NCI-H2081 treated with DMSO at 0.1 percent for 48 hours (cell line): ENCODE measurements at regions not wholly inside any gene's neighbourhood (a gene's known extent, or its start where the extent isn't known, plus 50 kb on each side); places are given as distances from the start of the nearest gene placed in this dataset.
"Not testable (repeated sequence)": the region's sequence is repeated elsewhere in the genome, so short reads cannot be mapped to it uniquely, and the experiment has no call there.

Experiments
- DNase-seq: peaks from one replicate; lab custom pipeline; 2025; lab: John Stamatoyannopoulos, UW

DNA sequence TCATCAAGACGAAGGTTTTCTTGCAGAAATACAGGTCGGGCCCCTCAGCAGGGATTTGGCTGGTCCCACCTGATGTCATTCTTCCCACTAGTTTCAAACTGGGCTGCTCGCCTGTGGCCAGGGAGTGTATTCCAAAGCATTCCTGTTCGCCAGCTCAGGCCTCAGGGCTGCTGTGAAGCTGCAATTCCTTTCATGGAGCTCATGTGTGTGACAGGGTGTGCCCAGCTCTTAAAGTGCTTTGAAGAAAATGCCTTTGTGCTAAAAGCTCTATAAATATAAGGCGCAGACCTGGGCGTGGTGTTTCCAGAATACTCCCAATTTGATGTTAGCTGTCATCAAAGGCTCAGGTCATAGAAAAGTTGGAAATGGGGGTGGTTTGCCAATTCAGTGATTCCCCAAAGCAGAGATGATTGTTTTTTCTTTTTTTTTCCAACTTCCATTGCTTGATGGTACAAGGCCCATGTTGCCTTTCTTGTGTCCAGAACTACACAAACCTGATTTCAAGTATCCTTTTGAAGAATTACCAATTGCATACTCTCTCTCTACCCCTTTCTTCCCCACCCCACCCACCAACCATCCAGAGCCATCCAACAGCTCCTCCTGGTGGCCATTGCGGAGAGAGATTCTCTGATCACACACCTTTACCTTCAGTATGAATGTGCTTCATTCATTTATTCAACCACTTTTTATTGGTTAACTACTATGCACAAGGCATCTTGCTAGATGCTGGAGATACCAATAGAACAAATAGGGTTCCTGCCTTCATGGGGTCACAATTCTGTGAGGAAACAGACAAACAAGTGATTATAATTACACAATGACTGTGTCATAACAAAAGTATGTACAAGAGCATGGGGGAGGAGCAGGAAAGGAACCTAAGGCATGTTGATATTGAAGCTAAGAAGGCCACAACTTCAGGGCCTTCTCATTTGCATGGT lies 297.3 kb upstream of the LYZL1 start:
- DNase-seq: no peak

DNA sequence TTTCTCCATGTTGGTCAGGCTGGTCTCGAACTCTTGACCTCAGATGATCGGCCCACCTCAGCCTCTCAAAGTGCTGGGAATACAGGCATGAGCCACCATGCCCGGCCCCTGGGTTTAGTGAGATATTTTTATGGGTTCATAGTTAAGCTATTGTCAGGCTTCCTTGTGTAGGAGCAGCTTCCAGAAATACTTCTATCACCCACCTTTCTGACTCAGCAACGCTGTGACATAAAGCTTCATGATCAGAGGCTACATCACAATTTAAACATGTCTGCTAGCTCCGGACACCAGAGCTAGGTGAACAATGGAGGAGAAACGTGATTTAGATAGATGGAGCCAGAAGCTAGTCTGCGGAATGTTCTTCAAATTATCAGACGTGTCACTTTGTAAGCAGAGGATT lies 295.8 kb upstream of the LYZL1 start:
- DNase-seq: no peak

DNA sequence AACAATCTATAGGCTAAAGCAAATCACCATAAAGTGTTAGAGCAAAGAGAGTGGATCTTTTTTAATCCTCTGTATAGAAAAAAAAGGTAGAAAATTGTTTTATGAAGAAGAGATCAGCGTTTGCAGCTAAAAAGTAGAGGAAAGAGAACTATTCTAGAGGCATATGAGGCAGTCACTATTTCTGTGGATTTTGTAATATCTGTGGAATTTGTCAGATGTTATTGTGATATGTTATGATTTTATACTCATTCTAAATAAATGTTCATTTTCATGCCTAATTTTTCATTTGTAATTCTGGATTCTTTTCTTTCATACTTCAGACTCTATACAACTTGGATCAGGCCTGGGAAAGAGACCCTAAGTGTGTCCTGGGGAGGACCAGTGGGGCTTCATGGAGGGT lies 295.0 kb upstream of the LYZL1 start:
- no peak for DNase-seq

DNA sequence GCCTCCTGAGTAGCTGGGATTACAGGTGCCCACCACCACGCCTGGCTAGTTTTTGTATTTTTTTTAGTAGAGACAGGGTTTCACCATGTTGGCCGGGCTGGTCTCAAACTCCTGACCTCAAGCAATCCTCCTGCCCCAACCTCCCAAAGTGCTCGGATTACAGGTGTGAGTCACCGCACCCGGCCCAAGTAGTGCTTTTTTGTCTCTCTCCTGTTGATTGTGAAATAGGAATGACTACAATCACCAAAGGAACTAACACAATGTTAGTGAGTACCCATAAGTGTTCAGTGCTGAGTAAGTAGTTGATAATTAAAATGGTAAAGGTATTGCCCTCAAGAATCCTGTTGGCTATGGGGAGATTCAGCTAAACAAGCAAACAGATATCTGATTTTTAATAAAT lies 294.1 kb upstream of the LYZL1 start:
- DNase-seq: not testable (repeated sequence)

DNA sequence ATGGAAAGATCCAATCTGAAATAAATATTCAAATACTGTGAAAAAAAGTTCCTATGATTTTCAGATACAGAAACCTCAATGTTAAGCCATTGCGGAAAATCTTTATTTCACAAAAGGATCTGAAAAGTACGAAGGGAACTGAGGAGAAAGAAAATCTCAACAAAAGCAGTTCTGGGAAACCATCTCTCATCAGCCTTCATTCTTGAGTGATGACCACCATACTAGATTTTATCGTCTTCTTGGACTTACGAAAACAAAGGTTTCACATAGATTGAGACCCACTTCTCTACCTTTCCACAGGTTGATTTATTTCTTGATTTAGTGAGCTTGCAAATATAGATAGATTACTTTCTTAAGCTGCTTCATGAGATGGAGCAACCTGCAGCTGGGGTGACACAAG lies 293.4 kb upstream of the LYZL1 start:
- no peak for DNase-seq

DNA sequence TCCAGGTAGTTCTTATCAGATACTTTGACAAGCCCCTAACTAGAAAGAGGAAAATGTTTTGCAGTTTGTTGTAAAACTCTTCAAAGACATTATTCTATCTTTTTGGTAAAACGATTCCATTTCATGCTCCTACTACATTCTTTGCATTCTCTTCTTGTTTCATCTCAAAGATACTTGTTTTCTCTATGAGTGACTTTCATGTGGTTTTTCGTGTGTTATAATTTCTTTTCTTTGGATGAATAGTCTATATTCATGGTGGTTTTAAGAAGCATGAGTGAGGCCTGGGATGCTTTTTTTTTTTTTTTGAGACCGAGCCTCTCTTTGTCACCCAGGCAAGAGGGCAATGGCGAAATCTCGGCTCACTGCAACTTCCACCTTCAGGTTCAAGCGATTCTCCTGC lies 292.5 kb upstream of the LYZL1 start:
- no peak for DNase-seq

DNA sequence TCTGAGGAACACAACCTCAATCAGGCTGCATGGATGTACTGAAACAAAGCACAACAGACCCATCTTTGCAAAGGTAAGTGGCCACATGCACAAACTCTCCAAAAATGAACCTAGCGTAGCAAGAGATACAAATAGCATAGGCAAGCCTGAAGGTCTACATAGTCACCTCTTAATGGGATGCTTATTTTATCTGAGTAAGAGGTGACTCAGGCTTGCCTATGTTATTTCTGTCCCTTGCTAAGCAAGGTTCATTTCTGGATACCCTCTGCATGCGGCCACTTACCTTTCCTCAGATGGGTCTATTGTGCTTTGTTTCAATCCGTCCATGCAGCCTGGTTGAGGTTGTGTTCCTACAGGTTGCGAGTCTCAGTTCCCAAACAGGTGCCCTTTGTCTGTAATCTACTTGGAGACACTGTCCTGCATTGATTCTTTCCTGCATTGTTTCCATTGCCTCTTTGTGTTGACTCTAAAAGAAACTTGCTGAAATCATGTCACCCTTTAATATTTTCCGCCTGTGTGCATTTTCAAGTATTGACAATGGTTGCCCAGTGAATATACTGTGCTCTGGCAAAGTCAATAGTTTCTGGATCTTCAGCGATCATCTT lies 291.8 kb upstream of the LYZL1 start:
- DNase-seq: no peak

DNA sequence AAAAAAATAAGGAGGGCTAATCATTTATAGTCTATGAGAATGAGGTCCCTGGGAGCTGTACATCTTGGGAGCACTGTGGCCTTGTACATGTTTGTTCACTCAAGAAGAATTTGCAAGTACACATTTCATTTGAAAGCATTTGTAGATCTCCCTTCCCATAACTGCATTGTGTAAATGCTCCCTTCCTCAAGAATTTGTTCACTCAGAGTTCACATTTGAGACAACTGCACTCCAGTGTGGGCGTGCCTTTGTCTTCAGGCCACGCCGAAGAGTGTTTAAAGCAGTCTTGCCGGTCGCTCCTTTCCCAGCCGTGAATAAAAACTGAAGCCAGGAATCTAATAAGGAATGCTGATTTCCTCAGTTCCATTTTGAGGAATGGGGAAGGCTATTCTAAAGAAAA lies 291.1 kb upstream of the LYZL1 start:
- no peak for DNase-seq

DNA sequence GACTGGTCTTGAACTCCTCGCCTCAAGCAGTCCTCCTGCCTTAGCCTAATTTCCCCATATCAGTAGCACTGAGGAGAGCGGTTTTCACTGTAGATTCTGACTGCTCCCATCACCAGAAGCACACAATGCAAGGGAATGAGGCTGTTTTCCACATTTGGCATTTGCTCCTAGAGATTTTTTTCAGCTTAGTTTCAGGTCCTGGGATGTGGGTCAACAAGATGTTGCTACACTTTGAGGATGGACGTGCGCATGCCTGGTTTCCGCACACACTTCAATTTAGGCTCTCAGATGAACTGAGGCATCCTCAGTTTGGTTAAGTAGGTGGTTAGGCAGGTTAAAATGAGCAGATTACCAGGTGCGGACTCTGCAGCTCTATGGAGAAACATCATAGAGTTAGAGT lies 287.1 kb upstream of the LYZL1 start:
- no peak for DNase-seq

DNA sequence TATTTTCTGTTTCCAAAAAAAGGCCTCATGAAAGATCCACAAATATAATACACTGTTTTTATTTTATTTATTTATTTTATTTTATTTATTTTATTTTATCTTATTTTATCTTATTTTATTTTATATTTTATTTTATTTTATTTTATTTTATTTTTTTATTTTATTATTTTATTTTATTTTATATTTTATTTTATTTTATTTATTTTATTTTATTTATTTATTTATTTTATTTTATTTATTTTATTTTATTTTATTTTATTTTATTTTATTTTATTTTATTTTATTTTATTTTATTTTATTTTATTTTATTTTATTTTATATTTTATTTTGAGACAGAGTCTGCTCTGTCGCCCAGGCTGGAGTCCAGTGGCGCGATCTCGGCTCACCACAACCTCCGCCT lies 285.9 kb upstream of the LYZL1 start:
- DNase-seq: not testable (repeated sequence)

DNA sequence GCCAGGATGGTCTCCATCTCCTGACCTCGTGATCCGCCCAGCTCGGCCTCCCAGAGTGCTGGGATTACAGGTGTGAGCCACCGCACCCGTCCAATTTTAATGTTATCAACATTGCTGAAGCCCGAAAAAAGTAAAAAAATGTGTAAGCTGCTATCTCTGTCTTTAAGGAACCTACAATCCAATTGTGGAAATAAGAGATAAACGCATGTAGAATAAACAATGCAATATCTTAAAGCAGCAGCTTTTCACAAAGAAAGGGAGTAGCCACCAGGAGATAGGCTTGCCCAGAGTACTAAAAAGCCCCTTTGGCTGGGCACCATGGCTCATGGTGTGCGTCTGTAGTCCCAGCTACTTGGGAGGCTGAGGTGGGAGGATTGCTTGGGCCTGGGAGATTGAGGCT lies 282.9 kb upstream of the LYZL1 start:
- DNase-seq: no peak

DNA sequence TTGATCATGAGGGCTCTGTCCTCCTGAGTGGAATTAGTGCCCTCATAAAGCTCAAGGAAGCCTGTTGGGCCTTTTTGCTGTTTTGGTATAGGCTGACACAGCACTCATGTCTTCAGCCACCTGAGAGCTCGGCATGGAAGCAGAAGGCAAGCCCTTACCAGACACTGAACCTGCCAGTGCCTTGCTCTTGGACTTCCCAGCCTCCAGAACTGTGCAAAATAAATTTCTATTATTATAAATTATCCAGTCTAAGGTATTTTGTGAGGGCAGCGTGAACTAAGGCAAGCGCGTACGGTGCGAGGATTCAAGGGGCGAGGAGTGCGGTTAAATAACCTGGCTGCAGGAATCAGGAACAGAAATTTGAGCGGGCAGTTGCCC lies 281.5 kb upstream of the LYZL1 start:
- no peak for DNase-seq

DNA sequence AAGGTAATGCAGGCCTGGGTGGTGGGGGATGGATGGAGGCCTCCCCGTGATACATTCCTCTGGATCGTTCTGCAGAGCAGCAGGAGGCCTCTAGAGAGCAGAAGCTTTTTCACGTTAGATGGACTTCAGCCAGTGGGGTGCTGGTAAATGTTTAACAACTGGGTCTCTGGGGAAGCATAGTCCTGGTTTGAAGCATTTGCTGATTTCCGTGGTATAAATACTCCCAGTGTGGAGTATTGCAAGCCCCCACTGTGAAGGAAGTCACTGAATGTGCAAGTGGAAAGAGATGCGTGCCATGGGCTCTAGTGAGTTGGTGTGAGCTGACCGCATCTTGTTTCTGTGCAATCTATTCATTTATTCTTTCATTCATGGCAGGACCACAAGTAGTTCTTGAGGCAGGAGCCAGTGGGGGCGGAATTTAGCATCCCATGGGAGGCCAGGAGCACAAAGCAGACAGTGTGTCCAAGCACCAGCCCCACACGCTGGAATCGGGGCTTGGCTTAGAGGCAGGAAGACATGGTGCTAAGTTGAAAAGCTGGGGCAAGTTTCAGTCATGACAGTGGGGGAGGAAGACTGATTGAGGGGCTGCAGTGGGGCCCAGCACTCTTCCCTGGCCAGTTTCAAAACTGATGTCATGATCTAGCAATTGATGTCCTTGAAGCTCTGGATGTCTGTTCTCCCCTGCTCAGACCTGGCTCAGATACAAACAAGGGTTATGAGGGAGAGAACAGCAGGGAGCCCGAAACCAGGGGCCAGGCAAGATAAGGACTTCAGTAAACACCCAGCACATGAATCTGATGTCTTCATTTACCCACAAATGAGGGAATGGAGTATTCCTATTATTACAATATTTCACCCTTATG lies 280.9 kb upstream of the LYZL1 start:
- DNase-seq: no peak

DNA sequence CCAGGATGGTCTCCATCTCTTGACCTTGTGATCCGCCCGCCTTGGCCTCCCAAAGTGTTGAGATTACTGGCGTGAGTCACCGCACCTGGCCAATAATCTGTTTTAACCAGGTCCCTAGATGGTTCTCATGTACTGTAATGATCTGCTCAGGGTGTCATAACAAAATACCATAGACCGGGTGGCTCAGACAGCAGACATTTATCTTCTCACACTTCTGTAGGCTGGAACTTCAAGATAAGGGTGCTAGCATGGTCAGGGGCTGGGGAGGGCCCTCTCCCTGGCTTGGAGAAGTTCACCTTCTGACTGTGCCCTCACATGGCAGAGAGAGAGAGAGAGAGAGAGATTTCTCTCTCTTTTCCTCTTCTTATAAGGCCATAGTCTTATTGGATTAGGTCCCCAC lies 279.4 kb upstream of the LYZL1 start:
- no peak for DNase-seq

DNA sequence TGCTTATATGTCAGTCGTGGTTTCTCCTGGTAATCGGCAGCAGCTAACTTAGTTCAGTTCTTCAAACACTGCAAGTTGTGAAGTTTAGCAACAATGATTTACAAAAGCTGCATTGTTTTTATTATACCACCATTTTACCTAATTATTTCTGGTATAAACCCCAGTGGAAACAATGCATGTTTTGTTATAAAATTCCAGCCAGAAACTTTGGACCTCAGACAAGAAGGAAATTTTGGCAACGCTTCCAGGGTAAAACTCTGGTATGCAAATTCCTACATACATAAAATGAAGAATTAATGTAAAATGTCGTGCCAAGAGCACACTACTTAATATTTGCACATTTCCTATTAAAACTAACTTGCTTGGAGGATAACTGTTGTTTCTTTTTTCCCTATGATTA lies 277.4 kb upstream of the LYZL1 start:
- DNase-seq: no peak

DNA sequence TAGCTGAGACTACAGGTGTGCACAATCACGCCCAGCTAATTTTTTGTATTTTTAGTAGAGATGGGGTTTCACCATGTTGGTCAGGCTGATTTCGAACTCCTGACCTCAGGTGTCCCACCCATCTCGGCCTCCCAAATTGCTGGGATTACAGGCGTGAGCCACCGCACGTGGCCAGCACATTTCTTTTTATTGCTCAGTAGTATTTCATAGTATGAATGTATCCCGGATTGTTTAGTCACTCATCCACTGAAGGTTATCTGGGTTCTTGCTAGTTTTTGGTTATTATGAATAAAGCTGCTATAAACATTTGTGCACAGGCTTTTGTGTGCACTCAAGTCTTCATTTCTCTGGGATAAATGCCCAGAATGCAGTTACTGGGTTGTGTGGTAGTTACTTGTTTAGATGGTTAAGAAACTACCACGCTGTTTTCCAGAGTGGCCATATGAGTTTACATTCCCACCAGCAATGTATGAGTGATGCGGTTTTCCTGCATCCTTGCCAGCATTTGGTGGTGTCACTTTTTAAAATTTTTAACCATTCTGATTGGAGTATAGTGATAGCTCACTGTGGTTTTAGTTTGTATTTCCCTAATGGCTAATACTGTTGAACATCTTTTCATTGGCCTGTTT lies 275.8 kb upstream of the LYZL1 start:
- DNase-seq: no peak

DNA sequence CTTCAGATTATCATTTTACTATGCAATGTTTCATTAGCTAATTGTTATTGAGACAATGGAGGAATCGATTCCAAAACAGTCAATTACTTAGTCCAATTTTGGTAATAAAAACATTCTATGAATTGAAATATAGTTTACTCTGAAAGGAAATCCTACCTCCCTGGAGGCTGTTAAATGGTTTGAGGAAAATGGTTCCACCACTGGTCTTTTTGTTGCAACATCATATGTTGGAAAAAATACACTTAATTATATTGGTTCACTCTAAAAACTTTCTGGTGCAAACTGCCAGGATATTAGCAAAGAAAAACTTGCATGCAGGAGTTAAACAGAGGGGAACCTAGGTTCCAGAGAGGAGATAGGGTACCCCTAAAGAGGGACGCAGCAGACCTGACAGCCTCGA lies 267.3 kb upstream of the LYZL1 start:
- DNase-seq: no peak

DNA sequence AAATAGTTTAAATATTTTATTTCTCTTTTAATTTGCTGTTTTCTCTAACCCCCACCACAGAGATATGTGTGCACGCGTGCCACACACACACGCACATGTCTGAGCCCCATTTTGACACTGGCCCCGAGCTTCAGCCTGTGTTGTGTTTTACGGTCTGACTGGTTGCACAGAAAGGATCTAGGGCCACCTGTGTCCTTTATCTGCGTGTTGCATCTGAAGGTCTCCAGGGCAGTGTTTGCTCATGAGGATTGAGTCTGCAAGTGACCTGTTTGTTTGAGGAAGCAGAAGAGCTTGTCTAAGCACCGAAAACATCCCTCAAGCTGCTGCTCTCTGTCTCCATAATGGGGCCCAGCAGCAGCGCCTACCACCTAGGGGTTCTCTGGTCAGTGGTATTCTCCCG lies 266.4 kb upstream of the LYZL1 start:
- no peak for DNase-seq

DNA sequence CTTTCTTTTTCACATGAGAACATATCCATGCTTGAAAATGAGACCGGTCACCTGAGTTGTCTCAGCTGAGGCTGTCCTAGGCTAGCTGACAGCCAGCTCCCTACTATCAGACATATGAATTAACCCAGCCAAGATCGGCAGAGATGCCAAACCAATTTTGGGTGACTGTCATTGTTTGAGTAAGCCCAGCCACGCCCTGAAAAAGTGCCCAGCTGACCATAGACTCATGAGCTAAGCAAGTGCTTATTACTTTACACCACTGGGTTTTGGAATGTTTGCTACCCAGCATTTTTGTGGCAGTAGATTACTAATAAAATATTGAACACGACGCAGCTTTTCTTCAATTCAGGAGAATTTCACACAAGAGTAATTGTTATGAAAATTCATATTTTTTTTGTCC lies 265.2 kb upstream of the LYZL1 start:
- no peak for DNase-seq

DNA sequence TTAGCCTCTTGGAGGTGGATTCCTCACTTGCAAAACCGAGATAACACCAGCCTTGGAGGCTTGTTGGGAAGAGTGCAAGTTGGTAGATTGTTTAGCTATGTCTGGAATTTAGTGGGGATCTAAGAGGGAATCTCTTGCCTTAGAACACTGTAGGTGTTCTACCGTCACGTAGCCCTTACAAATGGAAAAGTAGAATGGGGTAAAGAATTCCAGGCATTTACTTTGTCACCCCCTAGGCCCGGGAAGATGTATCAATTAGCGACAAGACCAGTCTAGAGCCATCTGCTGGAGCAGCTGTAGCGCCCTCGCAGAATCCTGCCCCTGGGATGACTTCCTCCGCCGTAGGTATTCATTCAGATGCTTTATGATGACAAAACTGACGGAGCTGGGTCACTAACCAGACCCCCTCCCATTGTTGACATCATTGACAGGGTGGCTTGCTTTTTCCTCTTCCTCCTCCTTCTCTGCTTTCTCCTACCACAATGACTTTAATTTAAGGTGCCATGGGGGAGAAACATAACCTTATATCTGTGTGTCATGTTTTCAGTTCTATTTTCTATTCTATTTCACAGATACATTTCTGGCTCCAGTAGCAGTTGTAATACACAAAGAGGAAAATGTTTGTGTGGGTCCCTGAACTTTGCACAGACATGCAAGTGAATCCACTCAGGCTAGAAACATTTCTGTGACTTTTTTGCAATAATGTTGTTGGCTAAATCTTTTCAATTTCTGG lies 262.6 kb upstream of the LYZL1 start:
- no peak for DNase-seq

DNA sequence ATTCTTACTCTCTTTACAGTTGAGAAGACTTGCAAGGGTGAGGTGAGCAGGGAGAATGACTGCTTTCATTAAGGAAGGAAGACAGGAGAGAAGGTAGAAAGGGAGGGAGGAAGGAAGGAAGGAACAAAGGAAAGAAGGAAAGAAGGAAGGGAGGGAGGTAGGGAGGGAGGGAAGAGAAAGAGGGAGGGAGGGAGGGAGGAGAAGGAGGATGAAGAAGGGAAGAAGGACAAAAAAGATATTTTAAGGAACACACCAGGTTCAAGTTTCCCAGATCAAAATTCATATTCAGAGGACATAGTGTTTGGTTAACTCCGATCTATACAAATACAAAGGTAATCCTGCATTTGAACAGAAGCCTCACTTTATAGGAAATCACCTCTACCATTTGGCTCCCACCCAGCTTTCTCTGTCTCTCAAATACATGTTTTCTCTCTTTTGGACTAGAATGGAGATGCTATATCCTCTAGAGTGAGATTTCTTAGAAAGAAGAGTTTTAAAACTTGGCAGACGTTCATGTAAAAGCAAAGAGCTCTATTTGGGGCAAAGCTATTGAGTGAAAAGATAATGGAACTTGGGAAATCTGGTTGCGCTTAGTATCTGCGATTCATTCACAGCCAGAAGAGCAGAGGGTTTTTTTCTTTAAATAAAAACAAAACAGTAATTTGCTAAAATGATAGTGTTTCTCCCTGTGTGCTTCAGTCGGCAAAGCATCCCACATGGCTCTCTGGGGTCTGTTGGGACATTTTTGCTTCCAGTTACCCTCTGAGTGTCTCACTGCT lies 261.9 kb upstream of the LYZL1 start:
- DNase-seq: no peak
